SK-N-SH treated with all-trans-retinoic acid at 6 μM for 48 hours (cell line): ENCODE measurements at regions not wholly inside any gene's neighbourhood (a gene's known extent, or its start where the extent isn't known, plus 50 kb on each side); places are given as distances from the start of the nearest gene placed in this dataset.
A peak's percentile ranks its signal among the peaks of the same experiment; 100 is the strongest.

Source experiments
- ATAC-seq: fragments of 200-7000 bp; cut with Tn5 transposase; 3 replicates; pipeline ENCODE4 v1.9.1; 2020; ENCODE audit warnings: mild to moderate bottlenecking, moderate library complexity
- ARNTL ChIP-seq: fragments of 450-650 bp; formaldehyde crosslinking; IDR thresholded peaks from 2 replicates; pipeline ENCODE4 v1.5.0; 2020; ENCODE audit warnings: low read depth, mild to moderate bottlenecking, moderate library complexity, borderline replicate concordance
- BACH2 ChIP-seq: fragments of 250-450 bp; sonication (Bioruptor Pico); IDR thresholded peaks from 2 replicates; pipeline ENCODE4 v1.9.0; 2021; ENCODE audit warnings: mild to moderate bottlenecking, borderline replicate concordance
- CSDC2 ChIP-seq: fragments of 250-450 bp; sonication (Bioruptor Pico); IDR thresholded peaks from 2 replicates; pipeline ENCODE4 v1.5.0; 2020; ENCODE audit warnings: mild to moderate bottlenecking, moderate library complexity
- ESRRG ChIP-seq: fragments of 250-450 bp; sonication (Bioruptor Pico); IDR thresholded peaks from 2 replicates; pipeline ENCODE4 v1.6.1; 2021; ENCODE audit warnings: mild to moderate bottlenecking
- OSR1 ChIP-seq: fragments of 250-450 bp; sonication (Bioruptor Pico); IDR thresholded peaks from 2 replicates; pipeline ENCODE4 v1.8.0; 2022; ENCODE audit warnings: moderate library complexity, mild to moderate bottlenecking, inconsistent platforms
- PPARA ChIP-seq: fragments of 250-450 bp; sonication (Bioruptor Pico); IDR thresholded peaks from 2 replicates; pipeline ENCODE4 v1.5.0; 2020; ENCODE audit warnings: mild to moderate bottlenecking, borderline replicate concordance
- RARB ChIP-seq: fragments of 250-450 bp; sonication (Bioruptor Pico); IDR thresholded peaks from 2 replicates; pipeline ENCODE4 v1.8.0; 2021; ENCODE audit warnings: mild to moderate bottlenecking, moderate library complexity
- SNAI2 ChIP-seq: fragments of 250-450 bp; sonication (Bioruptor Pico); IDR thresholded peaks from 2 replicates; pipeline ENCODE4 v1.5.0; 2020; ENCODE audit warnings: mild to moderate bottlenecking, moderate library complexity
- TOX ChIP-seq: fragments of 250-450 bp; sonication (Bioruptor Pico); IDR thresholded peaks from 2 replicates; pipeline ENCODE4 v1.8.0; 2021; ENCODE audit warnings: mild to moderate bottlenecking, moderate library complexity, borderline replicate concordance
- ZC3H10 ChIP-seq: fragments of 250-450 bp; sonication (Bioruptor Pico); IDR thresholded peaks from 2 replicates; pipeline ENCODE4 v1.5.1; 2021; ENCODE audit warnings: mild to moderate bottlenecking, moderate library complexity
- ZFP3 ChIP-seq: fragments of 250-450 bp; sonication (Bioruptor Pico); IDR thresholded peaks from 2 replicates; pipeline ENCODE4 v1.5.0; 2020; ENCODE audit warnings: mild to moderate bottlenecking, moderate library complexity
- ZFP30 ChIP-seq: fragments of 450-650 bp; formaldehyde crosslinking; IDR thresholded peaks from 2 replicates; pipeline ENCODE4 v1.5.0; 2022; ENCODE audit warnings: mild to moderate bottlenecking, moderate library complexity
- ZNF565 ChIP-seq: fragments of 450-650 bp; formaldehyde crosslinking; conservative IDR thresholded peaks from 2 replicates; pipeline ENCODE4 v1.5.0; 2020; ENCODE audit warnings: low read depth, mild to moderate bottlenecking, moderate library complexity
- ZNF70 ChIP-seq: fragments of 450-650 bp; formaldehyde crosslinking; IDR thresholded peaks from 2 replicates; pipeline ENCODE4 v1.5.0; 2020; ENCODE audit warnings: mild to moderate bottlenecking, moderate library complexity
- ZNF8 ChIP-seq: fragments of 450-650 bp; formaldehyde crosslinking; IDR thresholded peaks from 2 replicates; pipeline ENCODE4 v1.5.0; 2020; ENCODE audit warnings: mild to moderate bottlenecking, moderate library complexity
- TF ChIP-seq, protein P1 (sequence below): fragments of 250-450 bp; sonication (Bioruptor Pico); IDR thresholded peaks from 2 replicates; pipeline ENCODE4 v1.5.1; 2020; ENCODE audit warnings: low read depth, mild to moderate bottlenecking, moderate library complexity
- TF ChIP-seq, protein P2 (sequence below): fragments of 250-450 bp; sonication (Bioruptor Pico); IDR thresholded peaks from 2 replicates; pipeline ENCODE4 v1.5.0; 2020; ENCODE audit warnings: mild to moderate bottlenecking, moderate library complexity
- TF ChIP-seq, protein P3 (sequence below): fragments of 250-450 bp; sonication (Bioruptor Pico); IDR thresholded peaks from 2 replicates; pipeline ENCODE4 v1.8.0; 2021; ENCODE audit warnings: low read depth, mild to moderate bottlenecking, moderate library complexity, borderline replicate concordance
- TF ChIP-seq, protein P4 (sequence below): fragments of 250-450 bp; sonication (Bioruptor Pico); IDR thresholded peaks from 2 replicates; pipeline ENCODE4 v1.8.0; 2020; ENCODE audit warnings: mild to moderate bottlenecking, moderate library complexity, borderline replicate concordance

DNA sequence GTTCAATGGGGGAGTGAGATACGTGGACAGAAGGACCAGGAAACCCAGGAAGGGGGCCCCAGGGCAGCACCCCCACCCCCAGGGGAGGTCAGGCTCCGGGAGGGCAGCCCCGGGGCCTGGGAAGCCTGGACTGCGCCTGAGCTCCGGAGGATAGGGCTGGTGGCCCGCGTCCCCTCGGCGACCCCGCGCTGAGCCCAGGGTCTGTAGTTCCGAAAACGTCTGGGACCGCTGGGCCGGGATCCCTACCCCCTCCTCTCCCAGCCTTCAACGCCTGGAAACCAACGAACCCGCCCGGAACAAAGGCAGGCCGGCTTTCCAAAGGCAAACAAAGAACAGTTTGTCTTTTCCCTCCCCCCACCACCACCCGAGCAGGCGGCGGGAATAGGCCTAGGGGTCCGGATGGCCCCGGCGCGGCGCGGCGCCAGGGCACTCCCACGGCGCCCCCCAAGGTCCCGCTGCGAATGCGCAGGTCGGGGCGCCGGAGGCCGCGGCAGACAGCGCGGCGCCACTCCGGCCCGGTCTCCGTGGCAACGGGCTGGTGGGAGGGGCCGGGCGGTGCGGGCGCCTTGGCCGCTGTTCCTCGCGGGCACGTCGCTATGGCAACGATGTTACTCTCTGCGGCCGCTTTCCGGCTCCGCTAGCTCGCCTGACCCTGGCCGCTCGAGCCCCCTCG is 58.5 kb downstream of the IGLL1 start (continued):
- TF ChIP-seq, protein P1, sequence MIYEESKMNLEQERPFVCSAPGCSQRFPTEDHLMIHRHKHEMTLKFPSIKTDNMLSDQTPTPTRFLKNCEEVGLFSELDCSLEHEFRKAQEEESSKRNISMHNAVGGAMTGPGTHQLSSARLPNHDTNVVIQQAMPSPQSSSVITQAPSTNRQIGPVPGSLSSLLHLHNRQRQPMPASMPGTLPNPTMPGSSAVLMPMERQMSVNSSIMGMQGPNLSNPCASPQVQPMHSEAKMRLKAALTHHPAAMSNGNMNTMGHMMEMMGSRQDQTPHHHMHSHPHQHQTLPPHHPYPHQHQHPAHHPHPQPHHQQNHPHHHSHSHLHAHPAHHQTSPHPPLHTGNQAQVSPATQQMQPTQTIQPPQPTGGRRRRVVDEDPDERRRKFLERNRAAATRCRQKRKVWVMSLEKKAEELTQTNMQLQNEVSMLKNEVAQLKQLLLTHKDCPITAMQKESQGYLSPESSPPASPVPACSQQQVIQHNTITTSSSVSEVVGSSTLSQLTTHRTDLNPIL (CRISPR knock-in tag) = no peak

DNA sequence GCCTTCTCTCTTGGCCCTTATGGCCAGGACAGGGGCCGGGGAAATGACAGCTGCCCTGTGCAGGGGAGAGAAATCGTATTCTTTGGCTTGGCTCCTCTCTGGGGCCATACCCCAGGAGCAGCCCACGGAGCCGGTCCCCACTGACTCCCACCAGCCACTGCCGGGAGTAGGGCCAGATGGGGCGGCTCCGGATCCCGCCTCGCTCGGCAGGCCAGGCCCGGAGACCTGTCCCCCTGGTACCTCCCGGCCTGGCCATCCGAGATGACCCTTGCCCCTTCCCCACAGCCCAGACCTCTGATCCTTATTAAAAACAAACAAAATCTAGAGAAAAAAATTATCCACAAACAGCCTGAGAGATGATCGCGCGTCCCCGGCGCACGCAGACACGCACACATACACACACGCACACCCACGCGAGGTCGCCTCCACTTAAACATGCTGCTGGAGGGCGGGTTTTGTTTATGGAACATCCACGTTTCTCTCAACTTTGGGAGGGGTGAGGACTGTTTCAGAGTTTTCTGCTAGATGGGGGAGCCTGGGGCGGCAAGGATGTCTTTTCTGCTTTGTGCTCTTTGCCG is 59.1 kb downstream of the IGLL1 start:
- peak; percentile 2 for ATAC-seq
- TF ChIP-seq ZC3H10 (no peak), ZFP30 (CRISPR knock-in tag) (peak; percentile 44), ZNF70 (CRISPR knock-in tag) (0 out of 2 replicates have a peak, but pooled peaks have one; percentile 1), SNAI2 (CRISPR knock-in tag) (0 out of 2 replicates have a peak, but pooled peaks have one; percentile 18), ZNF8 (CRISPR knock-in tag) (0 out of 2 replicates have a peak, but pooled peaks have one; percentile 17), PPARA (CRISPR knock-in tag) (no peak)
- TF ChIP-seq, protein P2, sequence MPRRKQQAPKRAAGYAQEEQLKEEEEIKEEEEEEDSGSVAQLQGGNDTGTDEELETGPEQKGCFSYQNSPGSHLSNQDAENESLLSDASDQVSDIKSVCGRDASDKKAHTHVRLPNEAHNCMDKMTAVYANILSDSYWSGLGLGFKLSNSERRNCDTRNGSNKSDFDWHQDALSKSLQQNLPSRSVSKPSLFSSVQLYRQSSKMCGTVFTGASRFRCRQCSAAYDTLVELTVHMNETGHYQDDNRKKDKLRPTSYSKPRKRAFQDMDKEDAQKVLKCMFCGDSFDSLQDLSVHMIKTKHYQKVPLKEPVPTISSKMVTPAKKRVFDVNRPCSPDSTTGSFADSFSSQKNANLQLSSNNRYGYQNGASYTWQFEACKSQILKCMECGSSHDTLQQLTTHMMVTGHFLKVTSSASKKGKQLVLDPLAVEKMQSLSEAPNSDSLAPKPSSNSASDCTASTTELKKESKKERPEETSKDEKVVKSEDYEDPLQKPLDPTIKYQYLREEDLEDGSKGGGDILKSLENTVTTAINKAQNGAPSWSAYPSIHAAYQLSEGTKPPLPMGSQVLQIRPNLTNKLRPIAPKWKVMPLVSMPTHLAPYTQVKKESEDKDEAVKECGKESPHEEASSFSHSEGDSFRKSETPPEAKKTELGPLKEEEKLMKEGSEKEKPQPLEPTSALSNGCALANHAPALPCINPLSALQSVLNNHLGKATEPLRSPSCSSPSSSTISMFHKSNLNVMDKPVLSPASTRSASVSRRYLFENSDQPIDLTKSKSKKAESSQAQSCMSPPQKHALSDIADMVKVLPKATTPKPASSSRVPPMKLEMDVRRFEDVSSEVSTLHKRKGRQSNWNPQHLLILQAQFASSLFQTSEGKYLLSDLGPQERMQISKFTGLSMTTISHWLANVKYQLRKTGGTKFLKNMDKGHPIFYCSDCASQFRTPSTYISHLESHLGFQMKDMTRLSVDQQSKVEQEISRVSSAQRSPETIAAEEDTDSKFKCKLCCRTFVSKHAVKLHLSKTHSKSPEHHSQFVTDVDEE (CRISPR knock-in tag) = peak; percentile 30; the same call in 1 of the 2 replicates
- TF ChIP-seq, all 23 proteins: peak for 5

DNA sequence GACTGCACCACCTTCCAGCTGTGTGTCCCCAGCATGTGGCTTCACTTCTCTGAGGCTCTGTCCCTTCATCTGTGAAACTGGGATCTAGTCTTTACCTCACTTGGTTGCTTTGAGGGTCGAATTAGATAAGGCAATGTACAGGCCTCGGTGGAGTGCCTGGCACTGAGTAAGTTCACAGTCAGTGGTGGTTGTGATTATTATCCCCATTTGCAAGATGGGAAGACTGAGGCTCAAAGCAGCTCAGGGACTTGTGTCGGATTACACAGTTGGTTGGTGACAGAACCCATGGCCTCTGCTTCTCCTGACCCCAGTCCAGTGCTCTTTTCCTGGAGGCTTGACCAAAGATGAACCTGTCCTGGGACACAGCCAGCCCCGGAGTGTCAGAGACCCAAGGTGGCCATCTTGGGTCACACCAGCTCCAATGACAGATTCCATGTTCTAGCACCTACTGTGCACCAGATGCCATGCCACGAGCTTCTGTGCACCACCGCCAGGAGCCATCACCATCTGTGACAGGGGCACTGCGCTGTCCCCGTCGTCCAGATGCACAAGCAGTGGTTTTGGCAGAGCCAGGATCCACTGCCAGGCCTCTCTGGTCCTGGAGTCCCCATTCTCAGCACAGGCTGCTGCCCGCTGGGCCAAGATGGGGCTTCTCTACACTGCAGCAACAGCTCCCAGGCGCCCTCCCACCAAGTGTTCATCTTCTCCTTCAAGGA is 60.5 kb downstream of the IGLL1 start:
- TF ChIP-seq, protein P1 (CRISPR knock-in tag) = no peak
- no peak for TF ChIP-seq ZFP30 (CRISPR knock-in tag)
- no peak for TF ChIP-seq ZNF70 (CRISPR knock-in tag)
- TF ChIP-seq, protein P3, sequence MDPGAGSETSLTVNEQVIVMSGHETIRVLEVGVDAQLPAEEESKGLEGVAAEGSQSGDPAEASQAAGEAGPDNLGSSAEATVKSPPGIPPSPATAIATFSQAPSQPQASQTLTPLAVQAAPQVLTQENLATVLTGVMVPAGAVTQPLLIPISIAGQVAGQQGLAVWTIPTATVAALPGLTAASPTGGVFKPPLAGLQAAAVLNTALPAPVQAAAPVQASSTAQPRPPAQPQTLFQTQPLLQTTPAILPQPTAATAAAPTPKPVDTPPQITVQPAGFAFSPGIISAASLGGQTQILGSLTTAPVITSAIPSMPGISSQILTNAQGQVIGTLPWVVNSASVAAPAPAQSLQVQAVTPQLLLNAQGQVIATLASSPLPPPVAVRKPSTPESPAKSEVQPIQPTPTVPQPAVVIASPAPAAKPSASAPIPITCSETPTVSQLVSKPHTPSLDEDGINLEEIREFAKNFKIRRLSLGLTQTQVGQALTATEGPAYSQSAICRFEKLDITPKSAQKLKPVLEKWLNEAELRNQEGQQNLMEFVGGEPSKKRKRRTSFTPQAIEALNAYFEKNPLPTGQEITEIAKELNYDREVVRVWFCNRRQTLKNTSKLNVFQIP = no peak
- TF ChIP-seq ZFP3 (CRISPR knock-in tag) = no peak
- TF ChIP-seq ESRRG (CRISPR knock-in tag) = no peak
- TF ChIP-seq OSR1 = no peak
- TF ChIP-seq, protein P4, sequence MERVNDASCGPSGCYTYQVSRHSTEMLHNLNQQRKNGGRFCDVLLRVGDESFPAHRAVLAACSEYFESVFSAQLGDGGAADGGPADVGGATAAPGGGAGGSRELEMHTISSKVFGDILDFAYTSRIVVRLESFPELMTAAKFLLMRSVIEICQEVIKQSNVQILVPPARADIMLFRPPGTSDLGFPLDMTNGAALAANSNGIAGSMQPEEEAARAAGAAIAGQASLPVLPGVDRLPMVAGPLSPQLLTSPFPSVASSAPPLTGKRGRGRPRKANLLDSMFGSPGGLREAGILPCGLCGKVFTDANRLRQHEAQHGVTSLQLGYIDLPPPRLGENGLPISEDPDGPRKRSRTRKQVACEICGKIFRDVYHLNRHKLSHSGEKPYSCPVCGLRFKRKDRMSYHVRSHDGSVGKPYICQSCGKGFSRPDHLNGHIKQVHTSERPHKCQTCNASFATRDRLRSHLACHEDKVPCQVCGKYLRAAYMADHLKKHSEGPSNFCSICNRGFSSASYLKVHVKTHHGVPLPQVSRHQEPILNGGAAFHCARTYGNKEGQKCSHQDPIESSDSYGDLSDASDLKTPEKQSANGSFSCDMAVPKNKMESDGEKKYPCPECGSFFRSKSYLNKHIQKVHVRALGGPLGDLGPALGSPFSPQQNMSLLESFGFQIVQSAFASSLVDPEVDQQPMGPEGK (CRISPR knock-in tag) = no peak
- no peak for TF ChIP-seq BACH2
- no peak for TF ChIP-seq ZC3H10
- no peak for TF ChIP-seq RARB (CRISPR knock-in tag)
- TF ChIP-seq TOX = no peak
- TF ChIP-seq ZNF8 (CRISPR knock-in tag) = no peak
- no peak for TF ChIP-seq ZNF565
- no peak for TF ChIP-seq ARNTL (CRISPR knock-in tag)
- TF ChIP-seq SNAI2 (CRISPR knock-in tag) = no peak
- no peak for TF ChIP-seq CSDC2 (CRISPR knock-in tag)
- TF ChIP-seq, all 23 proteins: peak for 0
- no peak for ATAC-seq
